ENCODE measurements at regions not wholly inside any gene's neighbourhood (a gene's known extent, or its start where the extent isn't known, plus 50 kb on each side); places are given as distances from the start of the nearest gene placed in this dataset.

- 88% methylated on average over 4 of the region's 4 CpGs for WGBS
- no peak overlapping the region for H3K4me3 ChIP-seq (ENCODE audit: low read depth in 1 of 3, low read length in 3 of 3)
- no peak for TF ChIP-seq RAD21 (IDR thresholded peaks at IDR 0.05)
- TF ChIP-seq ZBTB33 (IDR thresholded peaks at IDR 0.05): no peak
- no peak for TF ChIP-seq GABPA (IDR thresholded peaks at IDR 0.05 in 1 of 2, conservative IDR thresholded peaks at IDR 0.05 in 1 of 2)
- TF ChIP-seq REST (IDR thresholded peaks at IDR 0.05): no peak
- TF ChIP-seq JUND (IDR thresholded peaks at IDR 0.05): no peak
- no peak for TF ChIP-seq RXRA (IDR thresholded peaks at IDR 0.05)
- no peak for TF ChIP-seq ATF3 (IDR thresholded peaks at IDR 0.05)
- TF ChIP-seq SP1 (IDR thresholded peaks at IDR 0.05): no peak
- no peak for TF ChIP-seq YY1 (IDR thresholded peaks at IDR 0.05)
- no peak for TF ChIP-seq FOXA2 (IDR thresholded peaks at IDR 0.05)
- TF ChIP-seq HNF4A (conservative IDR thresholded peaks at IDR 0.05): no peak
- TF ChIP-seq CTCF (IDR thresholded peaks at IDR 0.05; ENCODE audit: low read depth, low read length, missing input control): no peak
- TF ChIP-seq MAX (IDR thresholded peaks at IDR 0.05): no peak
- no peak for TF ChIP-seq TAF1 (conservative IDR thresholded peaks at IDR 0.05)
- no peak for TF ChIP-seq NR2F2 (IDR thresholded peaks at IDR 0.05)
- no peak for TF ChIP-seq EGR1 (IDR thresholded peaks at IDR 0.05; ENCODE audit: low read depth in 2 of 2)
- no peak for TF ChIP-seq HNF4G (IDR thresholded peaks at IDR 0.05)
- TF ChIP-seq FOXA1 (IDR thresholded peaks at IDR 0.05): no peak
- no peaks in the 10 kb centered on the region for H3K9me3 ChIP-seq (ENCODE audit: control insufficient read depth in 4 of 4, low read length in 3 of 4)
- H3K27ac ChIP-seq (ENCODE audit: low read depth in 1 of 2, low read length in 2 of 2): no peak overlapping the region
- DNase-seq (ENCODE audit: low spot score): no peak
- no peak overlapping the region for H3K9ac ChIP-seq (ENCODE audit: low read depth in 1 of 2, low read length in 2 of 2)
- no peaks in the 10 kb centered on the region for H3K36me3 ChIP-seq (ENCODE audit: control insufficient read depth in 4 of 4, insufficient read depth in 3 of 4, low read depth in 1 of 4, low read length in 3 of 4)
- H3K4me1 ChIP-seq (ENCODE audit: control insufficient read depth in 4 of 4, insufficient read depth in 4 of 4, low read length in 3 of 4): no peaks in the 10 kb centered on the region
- no peaks in the 10 kb centered on the region for H3K27me3 ChIP-seq (ENCODE audit: control insufficient read depth in 4 of 4, insufficient read depth in 4 of 4, low read length in 3 of 4)
Measured at GRCh38 chr1:60972841-60973364, 109.5 kb upstream of the NFIA start.
